ENCODE measurements at regions not wholly inside any gene's neighbourhood (a gene's known extent, or its start where the extent isn't known, plus 50 kb on each side); places are given as distances from the start of the nearest gene placed in this dataset.

DNA sequence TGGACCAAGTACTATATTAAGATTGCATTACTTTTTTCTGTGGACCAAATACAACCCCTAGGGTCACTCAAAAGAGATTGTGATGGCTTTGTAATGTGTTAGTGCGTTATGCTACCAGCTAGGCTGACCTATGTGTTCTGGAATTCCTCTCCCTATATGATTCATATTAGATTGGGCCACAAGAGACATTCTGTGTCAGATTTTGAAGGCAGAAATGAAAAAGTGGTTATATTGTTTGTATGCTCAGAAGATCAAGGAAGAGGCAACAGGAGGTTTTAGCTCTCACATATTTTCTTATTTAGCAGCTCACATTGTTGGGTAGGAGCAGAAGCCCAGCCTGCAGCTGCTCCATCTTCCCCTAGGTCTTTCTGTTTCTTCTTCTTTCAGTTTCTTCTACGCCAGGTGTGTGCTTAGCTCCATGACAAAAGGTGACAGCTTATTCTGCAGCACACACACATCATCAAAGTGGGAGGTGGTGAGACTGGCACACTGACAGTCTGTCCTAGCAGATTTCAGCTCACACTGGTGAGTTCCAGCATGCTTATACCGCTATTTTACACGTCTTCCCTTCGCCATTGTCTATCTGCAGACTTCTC is 156.8 kb upstream of the UBE2E3 start:
- TF ChIP-seq, protein P1, sequence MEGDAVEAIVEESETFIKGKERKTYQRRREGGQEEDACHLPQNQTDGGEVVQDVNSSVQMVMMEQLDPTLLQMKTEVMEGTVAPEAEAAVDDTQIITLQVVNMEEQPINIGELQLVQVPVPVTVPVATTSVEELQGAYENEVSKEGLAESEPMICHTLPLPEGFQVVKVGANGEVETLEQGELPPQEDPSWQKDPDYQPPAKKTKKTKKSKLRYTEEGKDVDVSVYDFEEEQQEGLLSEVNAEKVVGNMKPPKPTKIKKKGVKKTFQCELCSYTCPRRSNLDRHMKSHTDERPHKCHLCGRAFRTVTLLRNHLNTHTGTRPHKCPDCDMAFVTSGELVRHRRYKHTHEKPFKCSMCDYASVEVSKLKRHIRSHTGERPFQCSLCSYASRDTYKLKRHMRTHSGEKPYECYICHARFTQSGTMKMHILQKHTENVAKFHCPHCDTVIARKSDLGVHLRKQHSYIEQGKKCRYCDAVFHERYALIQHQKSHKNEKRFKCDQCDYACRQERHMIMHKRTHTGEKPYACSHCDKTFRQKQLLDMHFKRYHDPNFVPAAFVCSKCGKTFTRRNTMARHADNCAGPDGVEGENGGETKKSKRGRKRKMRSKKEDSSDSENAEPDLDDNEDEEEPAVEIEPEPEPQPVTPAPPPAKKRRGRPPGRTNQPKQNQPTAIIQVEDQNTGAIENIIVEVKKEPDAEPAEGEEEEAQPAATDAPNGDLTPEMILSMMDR (conservative IDR thresholded peaks at IDR 0.05), result no peak
- no peak for TF ChIP-seq EZH2 (IDR thresholded peaks at IDR 0.05; ENCODE audit: low read depth)
